GM18517 (cell line): ENCODE measurements at regions not wholly inside any gene's neighbourhood (a gene's known extent, or its start where the extent isn't known, plus 50 kb on each side); places are given as distances from the start of the nearest gene placed in this dataset.
A peak's percentile ranks its signal among the peaks of the same experiment; 100 is the strongest.
"Not testable (repeated sequence)": the region's sequence is repeated elsewhere in the genome, so short reads cannot be mapped to it uniquely, and the experiment has no call there.

ENCODE experiments used
- ATAC-seq: cut with Tn5 transposase; IDR thresholded peaks from one replicate; pipeline ENCODE4 v1.9.1; 2021; ENCODE audit warnings: mild to moderate bottlenecking, moderate library complexity; ENCODE audit not compliant: unreplicated experiment

GRCh38 chrX:37904833-37905232, 57.5 kb upstream of the DYNLT3 start:
- no peak for ATAC-seq

GRCh38 chrX:37905436-37906147, 58.2 kb upstream of the DYNLT3 start:
- no peak for ATAC-seq

GRCh38 chrX:37906357-37906756, 59.0 kb upstream of the DYNLT3 start:
- no peak for ATAC-seq

GRCh38 chrX:37910186-37910585, 62.8 kb upstream of the DYNLT3 start:
- no peak for ATAC-seq

- no peak for ATAC-seq
These were observed 64.9 kb upstream of the DYNLT3 start for GRCh38 chrX:37912304-37912703.

- no peak for ATAC-seq
These were observed 65.4 kb upstream of the DYNLT3 start for GRCh38 chrX:37912777-37913176.

GRCh38 chrX:37918168-37918567, 70.8 kb upstream of the DYNLT3 start:
- ATAC-seq: no peak

- no peak for ATAC-seq
These were observed 71.3 kb upstream of the DYNLT3 start for GRCh38 chrX:37918703-37919102.

- no peak for ATAC-seq
These were observed 74.4 kb upstream of the DYNLT3 start for GRCh38 chrX:37921758-37922157.

- ATAC-seq: no peak
These were observed 75.6 kb upstream of the DYNLT3 start for GRCh38 chrX:37922928-37923327.

- not testable (repeated sequence) for ATAC-seq
These were observed 78.4 kb upstream of the DYNLT3 start for GRCh38 chrX:37925761-37926160.

GRCh38 chrX:37926700-37927099, 79.3 kb upstream of the DYNLT3 start:
- peak; percentile 56 for ATAC-seq

GRCh38 chrX:37942170-37942569, 64.2 kb upstream of the SYTL5 start:
- no peak for ATAC-seq

GRCh38 chrX:37943554-37944344, 62.6 kb upstream of the SYTL5 start:
- ATAC-seq: no peak

GRCh38 chrX:37946197-37946596, 60.2 kb upstream of the SYTL5 start:
- no peak for ATAC-seq

GRCh38 chrX:37955273-37955672, 51.1 kb upstream of the SYTL5 start:
- no peak for ATAC-seq

- no peak for ATAC-seq
These were observed 50.1 kb upstream of the SYTL5 start for GRCh38 chrX:37956223-37956622.
